Smooth muscle cell (in vitro differentiated cells): ENCODE measurements at regions not wholly inside any gene's neighbourhood (a gene's known extent, or its start where the extent isn't known, plus 50 kb on each side); places are given as distances from the start of the nearest gene placed in this dataset.

ENCODE experiments used
- DNase-seq: peaks from one replicate; lab custom pipeline; 2025; ENCODE audit not compliant: unreplicated experiment; lab: John Stamatoyannopoulos, UW
- H2AFZ ChIP-seq: fragments of 200-600 bp; sonication (generic); 2 replicates; pipeline ENCODE4 v1.6.0; 2016; ENCODE audit warnings: antibody characterized with exemption, low read depth, mild to moderate bottlenecking
- H3F3A ChIP-seq: fragments of 200-600 bp; sonication (generic); 2 replicates; pipeline ENCODE4 v1.6.0; 2017; ENCODE audit warnings: antibody characterized with exemption, low read depth
- H3K27ac ChIP-seq: fragments of 200-600 bp; sonication (generic); 2 replicates; pipeline ENCODE4 v1.5.1; 2016; ENCODE audit warnings: low read depth, mild to moderate bottlenecking
- H3K27me3 ChIP-seq: fragments of 200-600 bp; sonication (generic); 2 replicates; pipeline ENCODE4 v1.6.1; 2016; ENCODE audit warnings: low read depth, mild to moderate bottlenecking
- H3K36me3 ChIP-seq: fragments of 200-600 bp; sonication (generic); 2 replicates; pipeline ENCODE4 v1.5.1; 2016; ENCODE audit warnings: low read depth
- H3K4me1 ChIP-seq: fragments of 200-600 bp; sonication (generic); 2 replicates; pipeline ENCODE4 v1.5.1; 2016; ENCODE audit warnings: low read depth
- H3K4me2 ChIP-seq: fragments of 200-600 bp; sonication (generic); 2 replicates; pipeline ENCODE4 v1.6.0; 2016; ENCODE audit warnings: mild to moderate bottlenecking
- H3K4me3 ChIP-seq: fragments of 200-600 bp; sonication (generic); 2 replicates; pipeline ENCODE4 v1.5.1; 2016; ENCODE audit warnings: mild to moderate bottlenecking
- H3K79me2 ChIP-seq: fragments of 200-600 bp; sonication (generic); 2 replicates; pipeline ENCODE4 v1.6.0; 2016; ENCODE audit warnings: low read depth, mild to moderate bottlenecking
- H3K9ac ChIP-seq: fragments of 200-600 bp; sonication (generic); 2 replicates; pipeline ENCODE4 v1.6.0; 2016; ENCODE audit warnings: low read depth
- H3K9me3 ChIP-seq: fragments of 200-600 bp; sonication (generic); replicated peaks from 2 replicates; pipeline ENCODE4 v1.5.1; 2016; ENCODE audit warnings: low read depth
- H4K20me1 ChIP-seq: fragments of 200-600 bp; sonication (generic); 2 replicates; pipeline ENCODE4 v1.6.0; 2016; ENCODE audit warnings: low read depth
- WGBS: methylation state at CpG from one replicate; pipeline ENCODE4 v1.1.7; 2016; ENCODE audit warnings: low lambda C conversion rate; 5-methylcytosine and 5-hydroxymethylcytosine counted together
- TF ChIP-seq, protein P1 (sequence below): fragments of 200-600 bp; sonication (generic); IDR thresholded peaks from 2 replicates; pipeline ENCODE4 v1.5.1; 2017; ENCODE audit warnings: borderline replicate concordance, mild to moderate bottlenecking, antibody characterized with exemption; ENCODE audit not compliant: insufficient read depth, poor library complexity, severe bottlenecking

DNA sequence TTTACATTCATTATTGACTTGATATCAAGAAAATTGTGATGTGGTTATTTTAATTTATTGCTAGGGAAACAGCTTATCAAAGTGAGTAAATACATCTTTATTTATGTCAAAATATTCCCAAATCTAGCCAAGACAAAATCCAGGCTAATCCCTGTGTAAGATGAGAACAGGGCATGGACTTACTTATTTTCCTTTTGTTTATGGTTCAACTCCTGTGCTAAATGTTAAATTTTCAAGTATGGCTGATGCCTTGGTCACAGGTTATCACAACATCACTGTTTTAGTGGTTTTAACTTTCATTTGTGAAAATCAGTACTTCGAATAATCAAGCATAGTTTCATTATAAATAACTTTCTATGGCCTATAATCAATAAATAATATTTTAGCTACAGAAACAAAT is 657.0 kb upstream of the SYT4 start:
- DNase-seq, result no peak
- 88% methylated on average over 1 of the region's 1 CpG for WGBS
- Histone ChIP-seq H3K9me3 (no peaks in the 10 kb centered on the region), H3K36me3 (no peaks in the 10 kb centered on the region), H3K9ac (no peak overlapping the region), H2AFZ (no peak overlapping the region), H3K79me2 (no peaks in the 10 kb centered on the region), H3K4me1 (no peaks in the 10 kb centered on the region), H4K20me1 (no peaks in the 10 kb centered on the region), H3K4me2 (peak overlapping the region; percentile 12), H3K4me3 (no peak overlapping the region), H3F3A (no peaks in the 10 kb centered on the region), H3K27ac (peak overlapping the region; percentile 45), H3K27me3 (no peaks in the 10 kb centered on the region)
- TF ChIP-seq, protein P1, sequence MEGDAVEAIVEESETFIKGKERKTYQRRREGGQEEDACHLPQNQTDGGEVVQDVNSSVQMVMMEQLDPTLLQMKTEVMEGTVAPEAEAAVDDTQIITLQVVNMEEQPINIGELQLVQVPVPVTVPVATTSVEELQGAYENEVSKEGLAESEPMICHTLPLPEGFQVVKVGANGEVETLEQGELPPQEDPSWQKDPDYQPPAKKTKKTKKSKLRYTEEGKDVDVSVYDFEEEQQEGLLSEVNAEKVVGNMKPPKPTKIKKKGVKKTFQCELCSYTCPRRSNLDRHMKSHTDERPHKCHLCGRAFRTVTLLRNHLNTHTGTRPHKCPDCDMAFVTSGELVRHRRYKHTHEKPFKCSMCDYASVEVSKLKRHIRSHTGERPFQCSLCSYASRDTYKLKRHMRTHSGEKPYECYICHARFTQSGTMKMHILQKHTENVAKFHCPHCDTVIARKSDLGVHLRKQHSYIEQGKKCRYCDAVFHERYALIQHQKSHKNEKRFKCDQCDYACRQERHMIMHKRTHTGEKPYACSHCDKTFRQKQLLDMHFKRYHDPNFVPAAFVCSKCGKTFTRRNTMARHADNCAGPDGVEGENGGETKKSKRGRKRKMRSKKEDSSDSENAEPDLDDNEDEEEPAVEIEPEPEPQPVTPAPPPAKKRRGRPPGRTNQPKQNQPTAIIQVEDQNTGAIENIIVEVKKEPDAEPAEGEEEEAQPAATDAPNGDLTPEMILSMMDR, result no peak

DNA sequence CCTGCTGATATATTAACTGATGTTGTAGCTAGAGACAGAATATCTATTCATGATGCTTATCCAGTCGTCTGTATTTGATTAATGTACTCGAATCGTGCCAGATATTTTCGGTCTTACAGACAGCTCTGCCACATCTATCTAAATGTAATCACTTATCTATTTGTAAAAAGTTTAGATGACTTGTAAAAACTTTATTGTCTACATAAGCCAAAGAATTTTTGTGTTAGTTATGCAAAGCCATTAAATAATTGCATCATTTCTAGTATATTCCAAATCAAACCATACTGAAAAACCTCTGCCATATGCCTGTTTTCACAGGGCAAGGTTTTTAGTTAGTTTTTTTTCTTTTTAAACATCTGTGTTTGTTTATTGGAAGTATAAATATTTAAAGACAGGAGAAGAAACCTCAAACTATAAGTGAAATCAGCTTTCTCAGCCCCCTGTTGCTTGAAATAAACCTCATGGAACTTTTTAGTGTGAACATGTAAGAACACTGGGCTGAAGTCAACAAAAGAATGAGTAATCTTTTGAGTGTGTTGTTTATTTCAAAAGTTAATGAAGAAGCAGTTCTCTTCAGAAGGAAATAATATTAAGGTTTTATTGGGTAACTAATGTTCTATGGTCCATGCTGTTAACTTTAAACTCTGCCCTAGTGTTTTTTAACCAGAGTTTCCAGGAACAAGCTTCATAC is 657.6 kb upstream of the SYT4 start:
- H4K20me1 ChIP-seq, result no peaks in the 10 kb centered on the region
- H3K9ac ChIP-seq, result no peak overlapping the region
- 37% methylated on average over 4 of the region's 4 CpGs for WGBS
- H3K27ac ChIP-seq, result peak overlapping the region; percentile 45
- H3K4me3 ChIP-seq, result no peak overlapping the region
- H3K36me3 ChIP-seq, result no peaks in the 10 kb centered on the region
- no peaks in the 10 kb centered on the region for H3K79me2 ChIP-seq
- TF ChIP-seq, protein P1, result no peak
- peak overlapping the region; percentile 42 for H2AFZ ChIP-seq
- no peaks in the 10 kb centered on the region for H3K4me1 ChIP-seq
- H3F3A ChIP-seq, result no peaks in the 10 kb centered on the region
- peak overlapping the region; percentile 12 for H3K4me2 ChIP-seq
- H3K9me3 ChIP-seq, result no peaks in the 10 kb centered on the region
- no peaks in the 10 kb centered on the region for H3K27me3 ChIP-seq
- DNase-seq, result no peak

DNA sequence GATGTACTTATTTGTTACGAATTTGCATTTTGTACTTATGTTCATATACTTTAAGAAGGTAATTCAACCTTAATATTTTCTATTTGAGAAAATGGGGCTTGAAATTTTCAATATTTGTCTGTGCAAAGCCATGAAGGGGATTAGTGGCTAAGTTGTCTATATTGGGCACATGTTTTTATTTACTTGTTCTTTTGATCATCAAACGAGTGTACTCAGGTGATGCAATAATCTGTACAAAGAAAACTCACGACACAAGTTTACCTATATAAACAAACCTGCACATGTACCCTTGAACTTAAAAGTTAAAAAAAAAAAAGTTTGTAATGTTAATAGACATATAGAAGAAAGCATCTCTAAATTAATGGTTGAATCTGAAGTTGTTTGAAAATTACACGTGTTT is 658.9 kb upstream of the SYT4 start:
- Histone ChIP-seq H3K79me2 (no peaks in the 10 kb centered on the region), H2AFZ (no peak overlapping the region), H3K27me3 (no peaks in the 10 kb centered on the region), H4K20me1 (no peaks in the 10 kb centered on the region), H3K4me1 (no peaks in the 10 kb centered on the region), H3K4me2 (no peak overlapping the region), H3K9ac (no peak overlapping the region), H3K4me3 (no peak overlapping the region), H3K36me3 (no peaks in the 10 kb centered on the region), H3K9me3 (no peaks in the 10 kb centered on the region), H3K27ac (no peak overlapping the region), H3F3A (no peaks in the 10 kb centered on the region)
- 89% methylated on average over 4 of the region's 4 CpGs for WGBS
- DNase-seq, result no peak
- TF ChIP-seq, protein P1, result no peak

DNA sequence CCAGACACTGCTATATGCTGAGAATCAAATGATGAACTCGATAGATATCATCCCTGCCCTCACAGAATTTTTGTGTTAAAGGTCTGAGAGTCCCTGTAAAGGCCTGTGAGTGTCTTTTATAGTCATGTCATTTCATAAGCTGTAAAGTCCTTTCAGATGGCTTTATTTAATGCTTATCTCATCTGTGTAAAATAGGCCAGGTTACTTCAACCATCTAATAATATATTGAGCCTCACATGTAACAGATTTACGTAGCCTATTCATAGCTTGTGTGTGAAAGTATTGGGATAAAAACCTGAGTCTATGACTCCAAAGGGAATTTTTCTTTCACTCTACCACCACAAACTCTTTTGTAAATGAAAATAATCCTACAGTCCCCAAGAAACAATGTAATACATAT is 672.0 kb upstream of the SYT4 start:
- no peak overlapping the region for H3K4me3 ChIP-seq
- H3K27me3 ChIP-seq, result no peaks in the 10 kb centered on the region
- WGBS, result 88% methylated on average over 2 of the region's 2 CpGs
- H4K20me1 ChIP-seq, result no peaks in the 10 kb centered on the region
- TF ChIP-seq, protein P1, result no peak
- no peak overlapping the region for H3K9ac ChIP-seq
- H2AFZ ChIP-seq, result peak overlapping the region; percentile 0
- no peak for DNase-seq
- no peaks in the 10 kb centered on the region for H3K36me3 ChIP-seq
- no peaks in the 10 kb centered on the region for H3K9me3 ChIP-seq
- H3K27ac ChIP-seq, result no peak overlapping the region
- no peaks in the 10 kb centered on the region for H3K79me2 ChIP-seq
- no peaks in the 10 kb centered on the region for H3F3A ChIP-seq
- H3K4me1 ChIP-seq, result no peaks in the 10 kb centered on the region
- no peak overlapping the region for H3K4me2 ChIP-seq
